Femur (tissue), 1 donor: ENCODE measurements at regions not wholly inside any gene's neighbourhood (a gene's known extent, or its start where the extent isn't known, plus 50 kb on each side); places are given as distances from the start of the nearest gene placed in this dataset.
"Not testable (repeated sequence)": the region's sequence is repeated elsewhere in the genome, so short reads cannot be mapped to it uniquely, and the experiment has no call there.

Experiments
- DNase-seq: peaks from one replicate; pipeline ENCODE4 v3.0.0-alpha.2; 2017

- no peak for DNase-seq
Measured at GRCh38 chr4:151563194-151563593, 154.2 kb downstream of the FHIP1A start.

- no peak for DNase-seq
Measured at GRCh38 chr4:151564321-151564720, 155.3 kb downstream of the FHIP1A start.

- no peak for DNase-seq
Measured at GRCh38 chr4:151565583-151565982, 156.6 kb downstream of the FHIP1A start.

GRCh38 chr4:151566053-151566452, 157.1 kb downstream of the FHIP1A start:
- DNase-seq, result no peak

GRCh38 chr4:151567056-151567455, 158.1 kb downstream of the FHIP1A start:
- no peak for DNase-seq

- DNase-seq, result no peak
Measured at GRCh38 chr4:151568966-151569365, 160.0 kb downstream of the FHIP1A start.

GRCh38 chr4:151569650-151570049, 160.7 kb downstream of the FHIP1A start:
- no peak for DNase-seq

GRCh38 chr4:151573474-151573873, 164.5 kb downstream of the FHIP1A start:
- DNase-seq, result no peak

- DNase-seq, result no peak
Measured at GRCh38 chr4:151573945-151574344, 165.0 kb downstream of the FHIP1A start.

- DNase-seq, result no peak
Measured at GRCh38 chr4:151574968-151575367, 166.0 kb downstream of the FHIP1A start.

- no peak for DNase-seq
Measured at GRCh38 chr4:151575646-151576045, 166.7 kb downstream of the FHIP1A start.

- DNase-seq, result no peak
Measured at GRCh38 chr4:151576627-151577026, 167.7 kb downstream of the FHIP1A start.

- DNase-seq, result no peak
Measured at GRCh38 chr4:151581570-151581969, 172.6 kb downstream of the FHIP1A start.

GRCh38 chr4:151582098-151582497, 173.1 kb downstream of the FHIP1A start:
- DNase-seq, result no peak

GRCh38 chr4:151583157-151583914, 174.4 kb downstream of the FHIP1A start:
- DNase-seq, result no peak

GRCh38 chr4:151584101-151584500, 175.1 kb downstream of the FHIP1A start:
- no peak for DNase-seq

- not testable (repeated sequence) for DNase-seq
Measured at GRCh38 chr4:151595629-151596028, 165.2 kb downstream of the GATB start.

- not testable (repeated sequence) for DNase-seq
Measured at GRCh38 chr4:151597691-151598090, 163.1 kb downstream of the GATB start.

GRCh38 chr4:151599863-151600262, 160.9 kb downstream of the GATB start:
- no peak for DNase-seq

GRCh38 chr4:151600432-151600831, 160.4 kb downstream of the GATB start:
- DNase-seq, result no peak

- DNase-seq, result no peak
Measured at GRCh38 chr4:151603377-151603776, 157.4 kb downstream of the GATB start.

GRCh38 chr4:151604238-151604637, 156.6 kb downstream of the GATB start:
- no peak for DNase-seq

GRCh38 chr4:151605215-151605614, 155.6 kb downstream of the GATB start:
- DNase-seq, result no peak

- DNase-seq, result no peak
Measured at GRCh38 chr4:151606061-151606460, 154.7 kb downstream of the GATB start.

- no peak for DNase-seq
Measured at GRCh38 chr4:151610229-151610628, 150.6 kb downstream of the GATB start.
